ENCODE measurements at regions not wholly inside any gene's neighbourhood (a gene's known extent, or its start where the extent isn't known, plus 50 kb on each side); places are given as distances from the start of the nearest gene placed in this dataset.

DNA sequence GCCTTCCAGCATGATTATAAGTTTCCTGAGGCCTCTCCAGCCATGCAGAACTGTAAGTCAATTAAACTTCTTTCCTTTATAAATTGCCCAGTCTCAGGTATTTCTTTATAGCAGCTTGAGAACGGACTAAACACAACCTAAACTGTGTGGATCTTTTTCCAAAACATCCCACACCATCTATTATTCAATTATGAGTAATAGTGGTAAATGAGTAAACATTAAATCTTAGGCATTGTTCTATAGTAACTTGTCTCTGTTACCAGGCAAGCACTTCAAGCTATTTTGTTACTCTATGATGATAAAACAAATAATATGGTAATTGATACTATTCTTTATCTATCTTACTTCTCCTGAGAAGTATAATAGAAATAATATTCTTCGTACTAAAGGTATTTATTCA is 536.9 kb upstream of the CHAC2 start:
- Histone ChIP-seq H3K27me3 (ENCODE audit: control insufficient read depth, low read length) (no peaks in the 10 kb centered on the region), H3K79me2 (ENCODE audit: control insufficient read depth, low read length) (no peaks in the 10 kb centered on the region), H3K4me1 (ENCODE audit: control insufficient read depth, low read length) (no peaks in the 10 kb centered on the region), H3K9me3 (ENCODE audit: control insufficient read depth, insufficient read depth, low read length) (no peaks in the 10 kb centered on the region), H3K27ac (ENCODE audit: low read depth, low read length) (no peak overlapping the region), H4K20me1 (ENCODE audit: control insufficient read depth, insufficient read depth, low read depth, low read length) (no peaks in the 10 kb centered on the region), H3K36me3 (ENCODE audit: control insufficient read depth, low read length) (no peaks in the 10 kb centered on the region), H3K4me3 (ENCODE audit: low read length) (no peak overlapping the region), H3K4me2 (ENCODE audit: low read length) (no peak overlapping the region), H3K9me2 (replicated peaks; ENCODE audit: control insufficient read depth, low read length) (no peaks in the 10 kb centered on the region), H3F3A (ENCODE audit: control insufficient read depth, insufficient read depth) (no peaks in the 10 kb centered on the region)
- no peak for TF ChIP-seq EZH2phosphoT487 (IDR thresholded peaks at IDR 0.05; ENCODE audit: borderline replicate concordance, low read length)
- TF ChIP-seq, protein P1, sequence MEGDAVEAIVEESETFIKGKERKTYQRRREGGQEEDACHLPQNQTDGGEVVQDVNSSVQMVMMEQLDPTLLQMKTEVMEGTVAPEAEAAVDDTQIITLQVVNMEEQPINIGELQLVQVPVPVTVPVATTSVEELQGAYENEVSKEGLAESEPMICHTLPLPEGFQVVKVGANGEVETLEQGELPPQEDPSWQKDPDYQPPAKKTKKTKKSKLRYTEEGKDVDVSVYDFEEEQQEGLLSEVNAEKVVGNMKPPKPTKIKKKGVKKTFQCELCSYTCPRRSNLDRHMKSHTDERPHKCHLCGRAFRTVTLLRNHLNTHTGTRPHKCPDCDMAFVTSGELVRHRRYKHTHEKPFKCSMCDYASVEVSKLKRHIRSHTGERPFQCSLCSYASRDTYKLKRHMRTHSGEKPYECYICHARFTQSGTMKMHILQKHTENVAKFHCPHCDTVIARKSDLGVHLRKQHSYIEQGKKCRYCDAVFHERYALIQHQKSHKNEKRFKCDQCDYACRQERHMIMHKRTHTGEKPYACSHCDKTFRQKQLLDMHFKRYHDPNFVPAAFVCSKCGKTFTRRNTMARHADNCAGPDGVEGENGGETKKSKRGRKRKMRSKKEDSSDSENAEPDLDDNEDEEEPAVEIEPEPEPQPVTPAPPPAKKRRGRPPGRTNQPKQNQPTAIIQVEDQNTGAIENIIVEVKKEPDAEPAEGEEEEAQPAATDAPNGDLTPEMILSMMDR (IDR thresholded peaks at IDR 0.05; ENCODE audit: low read depth, low read length, poor library complexity, severe bottlenecking) = no peak

DNA sequence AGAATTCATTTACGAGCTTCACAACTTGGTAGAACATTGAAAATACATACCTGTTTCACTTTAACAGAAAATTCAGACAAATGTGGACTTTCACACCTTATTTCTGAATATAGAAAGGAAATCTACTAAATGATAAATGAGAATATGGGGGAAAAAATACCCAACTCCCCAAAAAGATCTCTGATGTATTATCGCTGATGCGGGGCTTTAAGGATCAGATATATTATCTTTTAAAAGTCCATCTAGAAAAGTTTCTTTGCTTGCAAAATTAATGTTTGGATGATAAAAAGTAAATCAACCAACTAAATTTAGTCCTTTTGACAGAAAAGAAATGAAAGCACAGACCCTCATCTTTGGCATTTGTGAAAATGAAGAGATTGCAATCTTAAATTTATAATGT is 540.1 kb upstream of the CHAC2 start:
- H3F3A ChIP-seq (ENCODE audit: control insufficient read depth, insufficient read depth) = no peaks in the 10 kb centered on the region
- no peak overlapping the region for H3K27ac ChIP-seq (ENCODE audit: low read depth, low read length)
- H3K9me2 ChIP-seq (replicated peaks; ENCODE audit: control insufficient read depth, low read length) = no peaks in the 10 kb centered on the region
- no peaks in the 10 kb centered on the region for H3K27me3 ChIP-seq (ENCODE audit: control insufficient read depth, low read length)
- H3K4me3 ChIP-seq (ENCODE audit: low read length) = no peak overlapping the region
- H3K4me1 ChIP-seq (ENCODE audit: control insufficient read depth, low read length) = no peaks in the 10 kb centered on the region
- no peak for TF ChIP-seq EZH2phosphoT487 (IDR thresholded peaks at IDR 0.05; ENCODE audit: borderline replicate concordance, low read length)
- TF ChIP-seq, protein P1 (IDR thresholded peaks at IDR 0.05; ENCODE audit: low read depth, low read length, poor library complexity, severe bottlenecking) = no peak
- no peaks in the 10 kb centered on the region for H3K79me2 ChIP-seq (ENCODE audit: control insufficient read depth, low read length)
- no peaks in the 10 kb centered on the region for H3K36me3 ChIP-seq (ENCODE audit: control insufficient read depth, low read length)
- H4K20me1 ChIP-seq (ENCODE audit: control insufficient read depth, insufficient read depth, low read depth, low read length) = no peaks in the 10 kb centered on the region
- no peaks in the 10 kb centered on the region for H3K9me3 ChIP-seq (ENCODE audit: control insufficient read depth, insufficient read depth, low read length)
- H3K4me2 ChIP-seq (ENCODE audit: low read length) = no peak overlapping the region

DNA sequence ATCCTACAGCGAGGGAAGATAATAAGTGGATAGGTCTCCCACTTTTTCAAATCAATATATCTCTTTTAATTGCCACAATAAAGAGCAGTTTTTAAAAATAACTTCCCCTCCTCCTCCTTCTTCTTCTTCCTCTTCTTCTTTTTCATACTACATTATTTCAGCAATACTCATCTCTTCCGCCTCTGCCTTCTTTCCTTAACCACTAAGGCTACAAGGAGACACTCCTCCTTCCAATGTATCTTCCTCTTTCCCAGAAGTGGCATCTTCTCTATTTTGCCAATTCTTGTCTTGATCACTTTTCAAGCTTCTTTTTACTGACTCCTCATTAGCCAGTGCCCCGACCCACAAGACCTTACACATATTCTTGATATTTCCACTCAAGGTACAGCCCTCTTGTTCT is 546.6 kb upstream of the CHAC2 start:
- Histone ChIP-seq H3K9me3 (ENCODE audit: control insufficient read depth, insufficient read depth, low read length) (no peaks in the 10 kb centered on the region), H3F3A (ENCODE audit: control insufficient read depth, insufficient read depth) (no peaks in the 10 kb centered on the region), H3K27me3 (ENCODE audit: control insufficient read depth, low read length) (no peaks in the 10 kb centered on the region), H3K79me2 (ENCODE audit: control insufficient read depth, low read length) (no peaks in the 10 kb centered on the region), H3K4me2 (ENCODE audit: low read length) (no peak overlapping the region), H3K4me1 (ENCODE audit: control insufficient read depth, low read length) (no peaks in the 10 kb centered on the region), H3K4me3 (ENCODE audit: low read length) (no peak overlapping the region), H4K20me1 (ENCODE audit: control insufficient read depth, insufficient read depth, low read depth, low read length) (no peaks in the 10 kb centered on the region), H3K9me2 (replicated peaks; ENCODE audit: control insufficient read depth, low read length) (no peaks in the 10 kb centered on the region), H3K36me3 (ENCODE audit: control insufficient read depth, low read length) (no peaks in the 10 kb centered on the region), H3K27ac (ENCODE audit: low read depth, low read length) (no peak overlapping the region)
- TF ChIP-seq, protein P1 (IDR thresholded peaks at IDR 0.05; ENCODE audit: low read depth, low read length, poor library complexity, severe bottlenecking) = no peak
- no peak for TF ChIP-seq EZH2phosphoT487 (IDR thresholded peaks at IDR 0.05; ENCODE audit: borderline replicate concordance, low read length)

DNA sequence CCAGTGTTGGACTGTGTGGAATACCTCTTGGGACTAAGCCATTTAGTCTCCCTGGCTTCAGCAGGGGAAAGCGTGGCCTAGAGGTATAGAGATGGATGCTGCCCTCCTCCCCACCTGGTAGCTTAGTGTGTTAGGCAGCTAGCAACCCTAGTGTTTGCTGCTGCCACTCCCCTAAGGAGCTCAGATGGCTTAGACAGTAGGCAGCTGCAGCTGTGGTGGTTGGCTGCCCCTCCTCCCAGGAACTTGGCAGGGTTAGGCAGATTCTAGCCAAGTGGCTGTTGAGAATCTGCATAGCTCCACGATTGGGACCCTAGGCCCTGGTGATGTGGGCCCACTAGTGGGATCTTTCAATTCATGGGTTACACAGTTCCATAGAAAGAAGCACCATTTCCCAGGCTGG is 550.4 kb upstream of the CHAC2 start:
- H3K9me3 ChIP-seq (ENCODE audit: control insufficient read depth, insufficient read depth, low read length) = no peaks in the 10 kb centered on the region
- no peaks in the 10 kb centered on the region for H3K27me3 ChIP-seq (ENCODE audit: control insufficient read depth, low read length)
- H3K9me2 ChIP-seq (replicated peaks; ENCODE audit: control insufficient read depth, low read length) = no peaks in the 10 kb centered on the region
- no peaks in the 10 kb centered on the region for H3K79me2 ChIP-seq (ENCODE audit: control insufficient read depth, low read length)
- H3K4me3 ChIP-seq (ENCODE audit: low read length) = no peak overlapping the region
- H3F3A ChIP-seq (ENCODE audit: control insufficient read depth, insufficient read depth) = no peaks in the 10 kb centered on the region
- no peak overlapping the region for H3K4me2 ChIP-seq (ENCODE audit: low read length)
- TF ChIP-seq, protein P1 (IDR thresholded peaks at IDR 0.05; ENCODE audit: low read depth, low read length, poor library complexity, severe bottlenecking) = no peak
- H4K20me1 ChIP-seq (ENCODE audit: control insufficient read depth, insufficient read depth, low read depth, low read length) = no peaks in the 10 kb centered on the region
- H3K27ac ChIP-seq (ENCODE audit: low read depth, low read length) = no peak overlapping the region
- no peaks in the 10 kb centered on the region for H3K4me1 ChIP-seq (ENCODE audit: control insufficient read depth, low read length)
- H3K36me3 ChIP-seq (ENCODE audit: control insufficient read depth, low read length) = no peaks in the 10 kb centered on the region

Data from DOHH2 (cell line).